Vagina (tissue), 2 donors: ENCODE measurements at regions not wholly inside any gene's neighbourhood (a gene's known extent, or its start where the extent isn't known, plus 50 kb on each side); places are given as distances from the start of the nearest gene placed in this dataset.

Experiments
- DNase-seq, 2 donors: peaks; one replicate each; pipeline ENCODE4 v3.0.0-alpha.2; 2017; ENCODE audit errors: extremely low spot score in 2 of 2
- H3K27ac ChIP-seq: fragments of 200-600 bp; sonication (generic); one replicate; pipeline ENCODE4 v1.5.1; 2019
- H3K27me3 ChIP-seq: fragments of 200-600 bp; sonication (generic); one replicate; pipeline ENCODE4 v1.5.1; 2019
- H3K36me3 ChIP-seq, 2 donors: fragments of 200-600 bp; sonication (generic); one replicate each; pipeline ENCODE4 v1.5.1; 2017 to 2019
- H3K4me1 ChIP-seq: fragments of 200-600 bp; sonication (generic); one replicate; pipeline ENCODE4 v1.5.1; 2019
- H3K4me3 ChIP-seq, 2 donors: fragments of 200-600 bp; sonication (generic); 1 replicate in 1 of 2; 2 replicates in 1 of 2; pipeline ENCODE4 v1.5.1; 2016 to 2019
- H3K9me3 ChIP-seq: fragments of 200-600 bp; sonication (generic); one replicate; pipeline ENCODE4 v1.5.1; 2019
- CTCF ChIP-seq, 3 experiments: fragments of 450-650 bp in 2 of 3; fragments of 200-600 bp in 1 of 3; sonication (generic) in 1 of 3; IDR thresholded peaks; one replicate each; pipeline ENCODE4 v1.5.1; 2017 to 2019; ENCODE audit warnings: antibody characterized with exemption in 3 of 3, mild to moderate bottlenecking in 2 of 3, moderate library complexity in 2 of 3
- POLR2A ChIP-seq, 2 donors: fragments of 450-650 bp; IDR thresholded peaks; one replicate each; pipeline ENCODE4 v1.6.1; 2017; ENCODE audit warnings: antibody characterized with exemption in 2 of 2, mild to moderate bottlenecking in 2 of 2, moderate library complexity in 2 of 2
- POLR2AphosphoS5 ChIP-seq, 2 donors: sonication (generic); formaldehyde crosslinking; IDR thresholded peaks; one replicate each; pipeline ENCODE4 v1.9.0; 2017; ENCODE audit warnings: antibody characterized with exemption in 2 of 2, mild to moderate bottlenecking in 2 of 2, low read depth in 1 of 2; ENCODE audit not compliant: insufficient read depth in 1 of 2
- intact Hi-C: fragments of 100-400 bp; cut with DNase I; formaldehyde crosslinking; loops from one replicate; pipeline ENCODE4 v1.15.1; 2023

- Histone ChIP-seq H3K9me3 (no peaks in the 10 kb centered on the region), H3K27me3 (no peaks in the 10 kb centered on the region), H3K36me3 (no peaks in the 10 kb centered on the region), H3K4me3 (no peak overlapping the region), H3K4me1 (peaks cover 21% of the 10 kb centered on the region), H3K27ac (no peak overlapping the region)
- no peak for DNase-seq
- intact Hi-C loops = no loop called here
- TF ChIP-seq CTCF (IDR thresholded peaks at IDR 0.05) = no peak
- TF ChIP-seq POLR2A (IDR thresholded peaks at IDR 0.05) = no peak
- TF ChIP-seq POLR2AphosphoS5 (IDR thresholded peaks at IDR 0.05; ENCODE audit: insufficient read depth in 1 of 2, low read depth in 1 of 2) = no peak
Observed at GRCh38 chr11:71341173-71341572, 88.8 kb upstream of the SHANK2 start.

GRCh38 chr11:71340086-71340606 is 87.8 kb upstream of the SHANK2 start:
- intact Hi-C loops = no loop called here
- H3K27me3 ChIP-seq = no peaks in the 10 kb centered on the region
- no peak overlapping the region for H3K4me3 ChIP-seq
- no peaks in the 10 kb centered on the region for H3K9me3 ChIP-seq
- H3K36me3 ChIP-seq = no peaks in the 10 kb centered on the region
- H3K27ac ChIP-seq = no peak overlapping the region
- peaks cover 21% of the 10 kb centered on the region for H3K4me1 ChIP-seq
- DNase-seq = no peak
- TF ChIP-seq POLR2AphosphoS5 (IDR thresholded peaks at IDR 0.05; ENCODE audit: insufficient read depth in 1 of 2, low read depth in 1 of 2) (no peak), POLR2A (IDR thresholded peaks at IDR 0.05) (no peak), CTCF (IDR thresholded peaks at IDR 0.05) (no peak)

- no peak overlapping the region for H3K27ac ChIP-seq
- H3K27me3 ChIP-seq = no peaks in the 10 kb centered on the region
- H3K4me1 ChIP-seq = peaks cover 21% of the 10 kb centered on the region
- TF ChIP-seq POLR2AphosphoS5 (IDR thresholded peaks at IDR 0.05; ENCODE audit: insufficient read depth in 1 of 2, low read depth in 1 of 2) (peak in 1 of 2 donors; percentile 15), POLR2A (IDR thresholded peaks at IDR 0.05) (no peak)
- intact Hi-C loops = no loop called here
- H3K9me3 ChIP-seq = no peaks in the 10 kb centered on the region
- no peaks in the 10 kb centered on the region for H3K36me3 ChIP-seq
- H3K4me3 ChIP-seq = peak overlapping the region; percentile 18 to 36
- no peak for DNase-seq
Observed at GRCh38 chr11:71339396-71339881, 87.1 kb upstream of the SHANK2 start.

GRCh38 chr11:71338801-71339395 is 86.5 kb upstream of the SHANK2 start:
- TF ChIP-seq CTCF (IDR thresholded peaks at IDR 0.05) (no peak), POLR2A (IDR thresholded peaks at IDR 0.05) (no peak), POLR2AphosphoS5 (IDR thresholded peaks at IDR 0.05; ENCODE audit: insufficient read depth in 1 of 2, low read depth in 1 of 2) (no peak)
- Histone ChIP-seq H3K4me3 (peak overlapping the region; percentile 18 to 36), H3K9me3 (no peaks in the 10 kb centered on the region), H3K27ac (no peak overlapping the region), H3K27me3 (no peaks in the 10 kb centered on the region), H3K4me1 (peaks cover 21% of the 10 kb centered on the region), H3K36me3 (no peaks in the 10 kb centered on the region)
- intact Hi-C loops = no loop called here
- DNase-seq = no peak

- no peak for TF ChIP-seq POLR2A (IDR thresholded peaks at IDR 0.05)
- TF ChIP-seq POLR2AphosphoS5 (IDR thresholded peaks at IDR 0.05; ENCODE audit: insufficient read depth in 1 of 2, low read depth in 1 of 2) = no peak
- TF ChIP-seq CTCF (IDR thresholded peaks at IDR 0.05) = no peak
- Histone ChIP-seq H3K9me3 (no peaks in the 10 kb centered on the region), H3K4me1 (peaks cover 21% of the 10 kb centered on the region), H3K36me3 (no peaks in the 10 kb centered on the region), H3K4me3 (no peak overlapping the region), H3K27ac (no peak overlapping the region), H3K27me3 (no peaks in the 10 kb centered on the region)
- no peak for DNase-seq
- intact Hi-C loops = no loop called here
Observed at GRCh38 chr11:71336996-71337754, 84.8 kb upstream of the SHANK2 start.
